ENCODE measurements at regions not wholly inside any gene's neighbourhood (a gene's known extent, or its start where the extent isn't known, plus 50 kb on each side); places are given as distances from the start of the nearest gene placed in this dataset.

DNA sequence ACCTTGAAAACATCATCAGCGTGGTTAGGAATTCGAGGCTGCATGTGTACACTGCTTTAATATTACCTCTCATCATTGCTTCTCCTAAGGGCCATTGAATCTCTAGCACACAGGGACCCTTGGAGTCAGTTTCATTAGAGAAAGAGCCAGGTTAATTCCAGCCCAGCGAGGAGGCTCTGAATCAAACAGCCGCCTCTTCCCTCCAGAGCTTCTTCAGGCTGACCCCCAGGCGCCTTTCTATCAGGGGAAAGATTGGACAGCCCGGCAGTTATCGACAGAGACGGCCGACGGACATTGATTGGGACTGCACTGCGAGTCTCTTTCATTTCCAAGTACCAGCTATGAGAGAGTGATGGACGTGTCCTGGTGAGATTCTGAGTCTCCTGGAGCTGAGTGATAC is 159.2 kb downstream of the ANKRD60 start:
- DNase-seq (ENCODE audit: low read depth) = no peak

DNA sequence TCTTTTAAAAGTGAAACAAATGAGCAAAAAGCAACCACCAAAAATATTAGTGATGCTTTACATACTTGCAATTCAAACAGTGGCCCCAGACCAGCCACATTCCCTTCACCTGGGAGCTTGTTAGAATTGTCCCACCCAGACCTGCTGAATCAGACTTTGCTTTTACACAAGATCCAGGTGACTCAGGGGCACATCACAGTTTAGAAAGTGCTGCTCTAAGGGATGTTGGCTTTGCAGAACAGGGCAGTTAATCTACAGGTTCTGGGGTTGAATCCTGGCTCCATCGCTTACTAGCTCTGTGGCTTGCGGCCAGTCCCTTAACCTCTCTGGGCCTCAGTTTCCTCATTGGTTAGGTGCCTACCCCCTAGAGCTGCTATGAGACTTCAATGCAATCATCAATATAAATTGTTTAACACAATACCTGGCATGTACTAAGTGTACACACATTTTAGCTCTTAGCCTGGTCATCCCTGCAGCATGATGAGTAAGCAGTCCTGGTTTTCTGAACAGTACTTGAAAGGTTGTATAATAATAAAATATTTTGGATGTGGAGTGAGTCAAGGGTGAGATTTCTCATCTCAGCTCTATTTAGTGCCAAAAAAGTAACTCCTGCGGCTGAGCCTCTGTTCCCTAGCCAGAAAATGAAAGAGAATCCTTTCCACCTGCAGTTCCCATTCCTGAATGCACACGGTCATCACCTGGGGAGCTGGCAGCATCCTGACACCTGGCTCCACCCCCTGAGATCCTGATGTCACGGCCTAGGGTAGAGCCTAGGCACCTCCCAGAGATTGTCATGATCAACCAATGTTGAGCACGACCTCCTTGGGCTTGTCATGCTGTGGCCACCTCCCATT is 162.7 kb downstream of the ANKRD60 start:
- DNase-seq (ENCODE audit: low read depth) = peak; percentile 78

DNA sequence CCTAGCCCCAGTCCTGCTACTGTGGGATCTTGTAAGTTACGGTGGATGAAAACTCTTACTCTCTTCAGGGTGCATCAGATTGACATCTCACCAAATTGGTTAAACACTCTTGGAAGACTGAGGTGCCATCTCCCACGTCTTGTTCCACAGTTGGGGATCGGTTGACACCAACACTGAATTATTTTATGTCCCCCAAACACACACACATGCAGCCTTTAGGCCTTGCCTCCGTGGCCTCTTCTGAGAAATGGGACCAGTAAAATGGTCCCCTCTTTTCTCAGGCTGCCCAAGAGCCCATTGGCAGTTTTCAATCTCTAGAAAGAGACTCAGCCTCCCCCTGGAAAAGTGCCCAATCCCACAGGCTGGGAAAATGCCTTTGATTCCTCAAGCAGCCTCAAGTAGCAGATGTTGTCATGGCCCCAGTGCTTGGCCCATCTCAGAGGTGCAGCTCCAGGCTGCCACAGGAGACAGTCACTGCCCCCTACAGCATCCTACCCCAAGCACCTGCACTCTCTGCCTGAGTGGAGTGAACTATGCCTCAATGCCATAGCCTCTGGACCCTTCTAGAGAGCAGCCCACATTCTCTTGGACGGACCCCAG is 163.9 kb downstream of the ANKRD60 start:
- DNase-seq (ENCODE audit: low read depth) = peak; percentile 44

DNA sequence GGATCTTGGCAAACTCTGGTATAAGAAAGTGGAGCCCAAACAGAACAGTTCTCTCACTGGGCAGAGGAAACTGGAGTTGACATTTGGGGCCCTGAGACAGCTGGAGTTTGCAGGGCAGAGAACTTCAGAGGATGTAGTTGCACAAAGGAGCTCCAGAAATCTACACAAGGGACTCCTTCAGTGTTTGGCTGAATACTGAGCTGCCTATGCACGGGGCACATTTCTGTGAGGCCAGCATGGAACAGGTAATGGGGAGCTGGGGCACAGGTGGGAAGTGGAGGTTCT is 169.3 kb downstream of the ANKRD60 start:
- DNase-seq (ENCODE audit: low read depth) = no peak

DNA sequence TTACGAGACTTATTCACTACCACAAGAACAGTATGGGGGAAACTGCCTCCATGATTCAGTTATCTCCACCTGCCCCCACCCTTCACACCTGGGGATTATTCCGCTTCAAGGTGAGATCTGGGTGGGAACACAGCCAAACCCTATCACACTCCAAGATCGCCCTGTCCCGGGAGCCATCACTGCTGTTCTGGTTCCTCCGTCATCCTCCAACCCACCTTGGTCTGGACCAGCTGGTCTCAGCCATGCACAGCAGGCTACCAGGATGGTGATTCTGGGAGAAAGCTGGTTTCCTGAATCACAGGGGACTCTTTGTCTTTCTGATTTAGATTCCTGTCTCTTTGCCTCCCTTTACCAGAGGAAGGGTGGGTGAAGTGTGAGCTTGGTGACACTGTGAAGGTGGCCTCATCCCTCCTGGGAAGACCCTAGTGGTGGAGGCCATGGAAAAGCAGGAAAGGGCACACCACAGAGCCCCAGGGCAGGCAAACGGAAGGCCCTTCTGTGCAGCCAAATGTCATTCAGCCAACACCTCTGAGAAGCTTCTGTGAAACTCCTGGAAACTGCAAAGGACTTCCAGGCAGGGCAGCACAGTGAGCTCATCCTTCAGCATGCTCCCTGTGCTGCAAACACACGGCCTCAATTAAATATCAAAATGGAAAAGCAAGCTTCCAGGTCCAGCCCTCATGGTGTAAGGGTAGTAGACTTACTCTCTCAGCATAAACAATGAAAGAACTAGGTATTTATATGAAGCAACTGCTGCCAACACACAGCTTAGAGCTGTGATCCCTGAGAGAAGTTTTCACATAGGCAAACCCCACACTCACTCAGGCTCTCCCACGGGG is 169.8 kb downstream of the ANKRD60 start:
- no peak for DNase-seq (ENCODE audit: low read depth)

DNA sequence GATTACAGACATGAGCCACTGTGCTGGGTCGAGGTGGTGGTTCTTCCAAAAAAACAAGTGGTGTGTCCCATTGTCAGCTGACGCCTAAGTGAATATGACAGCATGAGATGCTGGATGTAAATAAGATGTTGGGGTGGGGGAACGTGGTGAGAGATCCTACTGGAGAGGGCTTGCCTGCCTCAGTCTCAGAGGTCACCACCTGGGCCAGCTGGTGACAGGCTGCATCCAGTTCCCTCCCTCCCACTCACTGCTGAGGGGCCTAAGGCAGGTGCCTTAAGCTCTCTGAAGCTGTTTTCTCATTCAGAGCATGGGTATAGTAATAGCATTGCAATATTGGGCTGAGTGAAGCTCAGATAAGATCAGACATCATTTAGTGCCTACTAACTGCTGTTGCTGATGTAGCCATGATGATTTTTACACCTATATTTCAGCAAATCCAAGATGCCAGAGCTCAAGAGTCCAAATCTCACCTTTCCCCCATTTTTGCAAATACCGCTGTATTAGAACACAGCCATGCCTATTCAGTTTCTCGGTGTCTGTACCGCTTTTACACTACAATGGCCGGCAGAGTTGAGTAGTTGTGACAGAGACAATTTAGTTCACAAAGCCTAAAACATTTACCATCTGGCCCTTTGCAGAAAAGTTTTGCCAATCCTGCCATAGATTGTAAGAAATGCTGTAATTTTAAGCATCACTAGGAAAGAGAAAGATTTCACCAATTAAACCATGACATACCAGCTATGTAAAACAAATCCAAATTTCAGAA is 171.3 kb downstream of the ANKRD60 start:
- DNase-seq (ENCODE audit: low read depth) = no peak

DNA sequence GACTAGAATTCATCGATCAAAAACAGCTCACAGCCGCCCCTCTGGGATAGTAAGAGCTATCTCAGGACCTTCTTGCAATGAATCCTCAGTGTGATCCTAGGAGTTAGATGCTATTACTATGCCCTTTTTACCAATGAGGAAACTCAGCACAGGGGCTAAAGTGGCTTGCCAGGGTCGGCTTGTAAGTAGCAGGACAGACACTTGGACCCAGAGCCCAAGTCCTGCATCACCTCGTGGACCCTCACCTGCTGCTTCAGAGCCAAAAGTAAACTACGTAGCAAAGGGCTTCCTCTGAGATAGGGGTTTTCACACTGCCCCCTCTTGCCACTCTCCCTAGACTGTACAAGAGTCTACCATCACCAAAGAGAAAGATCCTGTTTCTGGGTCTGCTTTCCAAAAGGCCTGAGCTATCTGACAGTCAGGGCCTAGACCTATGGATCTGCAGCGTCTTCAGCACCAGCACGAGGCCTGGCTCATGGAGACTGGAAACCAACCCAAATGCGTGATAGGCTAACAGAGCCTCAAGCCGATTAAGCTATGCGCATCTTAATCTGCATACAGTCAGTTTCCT is 172.3 kb downstream of the ANKRD60 start:
- no peak for DNase-seq (ENCODE audit: low read depth)

DNA sequence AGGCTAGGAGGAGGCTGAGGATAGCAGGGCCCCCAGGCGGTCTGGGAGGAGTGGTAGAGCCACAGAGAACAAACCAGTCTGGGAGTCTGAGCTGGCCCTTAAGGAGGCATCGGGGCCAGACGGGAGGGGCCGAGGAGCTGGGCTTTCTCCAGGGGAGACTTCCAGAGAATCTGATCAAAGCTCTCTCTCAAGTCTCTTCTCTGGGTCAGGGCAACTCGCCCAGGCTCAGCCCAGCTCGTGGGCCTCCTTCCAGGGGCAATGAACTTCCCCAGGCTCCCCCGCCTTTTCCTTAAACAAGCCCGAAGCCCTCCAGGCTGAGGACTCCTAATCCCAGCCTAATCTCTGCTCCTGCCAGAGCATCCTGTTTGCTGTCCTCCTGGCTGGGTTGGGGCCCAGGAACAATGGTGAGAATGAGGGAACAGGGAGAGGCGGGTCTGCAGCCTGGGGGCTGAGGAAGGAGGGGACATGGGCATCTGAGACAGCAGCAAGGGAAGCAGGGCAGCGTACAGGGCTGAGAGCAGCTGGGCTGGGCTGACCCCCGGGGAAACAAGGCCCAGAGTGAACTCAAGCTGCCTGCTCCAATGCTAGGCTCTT is 173.6 kb downstream of the ANKRD60 start:
- peak; percentile 27 for DNase-seq (ENCODE audit: low read depth)

DNA sequence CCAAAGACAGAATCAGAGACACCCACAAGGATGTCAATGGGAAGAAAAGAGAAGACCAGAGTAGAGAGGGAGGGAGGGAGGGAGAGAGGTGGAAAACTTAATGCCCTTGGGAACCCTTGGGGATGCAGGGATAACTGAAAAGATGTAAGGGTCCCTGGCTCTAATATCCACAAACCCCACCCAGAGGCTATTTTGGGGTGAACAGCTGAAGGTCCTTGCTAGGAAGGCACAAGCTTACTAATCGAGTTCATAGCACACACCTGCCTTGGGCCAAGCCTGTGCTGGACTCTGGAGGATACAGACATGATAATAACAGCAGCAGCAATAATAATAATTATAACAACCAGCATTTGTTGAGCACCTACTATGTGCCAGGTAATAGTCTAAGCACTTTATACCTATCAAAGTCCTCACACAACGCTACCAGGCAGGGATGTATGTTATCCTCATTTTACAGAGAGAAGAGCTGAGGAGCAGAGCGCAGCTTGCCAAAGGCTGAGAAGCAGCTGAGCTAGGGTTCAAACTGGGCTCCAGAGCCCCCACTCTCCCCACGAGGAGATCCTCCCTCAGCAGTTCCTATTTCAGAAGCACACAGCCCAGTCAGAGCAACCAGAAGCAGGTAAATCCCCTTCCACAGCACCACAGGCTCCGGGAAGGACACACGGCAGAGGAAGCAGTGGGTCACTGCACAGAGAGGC is 174.2 kb downstream of the ANKRD60 start:
- DNase-seq (ENCODE audit: low read depth) = no peak

DNA sequence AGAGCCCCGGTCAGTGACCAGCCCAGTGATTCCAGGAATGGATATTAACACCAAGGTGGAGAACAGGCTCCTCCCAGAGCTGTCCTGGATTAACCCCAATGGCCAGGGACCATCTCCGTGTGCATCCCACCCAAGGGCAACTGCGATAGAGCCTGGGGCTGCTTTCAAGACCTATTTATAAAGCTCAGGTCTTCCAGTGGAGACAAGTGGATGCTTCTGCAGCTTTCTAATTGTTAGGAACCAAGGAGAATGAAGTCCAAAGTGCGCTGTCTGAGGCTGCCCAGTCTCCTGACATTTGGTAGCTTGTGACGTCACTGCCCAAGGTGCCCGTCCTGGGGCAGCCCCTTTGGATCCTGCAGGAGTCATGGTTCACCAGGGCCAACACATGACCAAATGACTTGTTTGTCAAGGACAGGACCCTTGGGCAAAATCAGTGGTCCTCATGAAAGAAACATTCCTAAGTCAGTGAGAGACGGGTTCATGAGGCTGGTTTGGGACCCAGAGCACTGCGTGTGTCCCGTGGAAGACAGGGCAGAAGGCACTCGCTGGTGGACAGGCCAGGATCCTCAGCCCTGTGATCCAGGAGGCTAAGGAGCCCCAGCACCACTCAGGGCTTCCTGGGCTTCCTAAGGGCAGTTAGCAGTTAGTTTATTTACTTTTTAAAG is 174.9 kb downstream of the ANKRD60 start:
- DNase-seq (ENCODE audit: low read depth) = no peak

DNA sequence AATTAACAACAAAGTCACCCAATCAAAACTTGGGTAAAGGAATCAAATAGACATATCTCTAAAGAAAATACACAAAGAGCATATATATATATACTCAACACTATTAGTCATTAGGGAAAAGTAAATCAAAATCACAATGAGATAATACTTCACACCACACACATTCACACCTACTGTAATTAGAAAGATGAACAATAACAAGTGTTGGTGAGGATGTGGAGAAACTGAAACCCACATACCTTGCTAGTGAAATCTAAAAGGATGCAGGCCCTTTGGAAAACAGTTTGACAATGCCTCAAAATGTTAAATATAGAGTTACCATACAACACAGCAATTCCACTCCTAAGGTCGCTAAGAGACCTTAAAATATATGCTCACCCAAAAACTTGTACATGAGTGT is 177.1 kb downstream of the ANKRD60 start:
- no peak for DNase-seq (ENCODE audit: low read depth)

DNA sequence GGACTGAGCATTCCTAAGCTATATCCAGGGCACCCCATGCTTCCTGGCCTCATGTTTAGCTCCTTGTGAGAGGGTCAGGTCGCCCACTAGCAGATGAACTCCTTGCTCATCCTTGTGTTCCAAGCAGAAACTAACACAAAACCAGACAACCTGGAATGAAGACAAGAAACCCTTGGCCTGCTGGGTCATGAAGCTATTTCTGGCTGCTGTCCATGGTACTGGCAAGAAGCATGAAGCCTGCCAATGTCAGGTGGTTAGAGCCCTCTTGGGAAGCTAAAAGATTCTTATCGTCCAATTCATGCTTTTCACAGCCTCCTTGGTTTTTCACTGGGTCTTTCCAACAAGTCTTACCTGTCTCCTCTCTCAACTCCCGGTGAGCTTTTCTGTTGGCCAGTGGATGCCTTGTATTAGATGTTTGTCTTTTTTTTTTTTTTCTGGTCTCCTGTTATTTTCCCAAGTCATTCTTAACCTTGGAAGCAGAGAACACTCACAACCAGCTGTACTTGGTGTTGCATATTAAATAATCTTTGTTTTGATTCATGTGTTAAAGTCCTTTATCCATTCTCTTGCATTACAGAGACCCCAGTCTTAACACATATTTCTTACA is 180.3 kb downstream of the ANKRD60 start:
- DNase-seq (ENCODE audit: low read depth) = peak; percentile 79

DNA sequence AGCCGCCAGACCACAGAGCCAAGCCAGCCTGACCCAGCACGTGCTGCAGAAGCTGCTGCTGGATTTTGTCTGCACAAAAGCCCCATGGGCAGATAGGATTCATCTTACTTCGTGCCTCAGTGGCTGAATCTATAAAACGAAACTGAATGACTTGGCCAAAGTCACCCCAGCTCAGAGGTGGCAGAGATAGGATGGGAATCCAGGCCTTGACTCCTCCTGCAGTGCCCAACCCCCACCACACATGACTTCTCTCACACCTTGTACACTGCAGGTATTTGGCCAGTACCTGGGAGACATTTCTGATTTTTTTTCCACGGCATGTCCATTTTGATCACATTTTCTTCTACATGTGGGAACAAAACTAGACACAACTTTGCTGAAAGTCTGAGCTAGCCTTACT is 182.1 kb downstream of the ANKRD60 start:
- no peak for DNase-seq (ENCODE audit: low read depth)

DNA sequence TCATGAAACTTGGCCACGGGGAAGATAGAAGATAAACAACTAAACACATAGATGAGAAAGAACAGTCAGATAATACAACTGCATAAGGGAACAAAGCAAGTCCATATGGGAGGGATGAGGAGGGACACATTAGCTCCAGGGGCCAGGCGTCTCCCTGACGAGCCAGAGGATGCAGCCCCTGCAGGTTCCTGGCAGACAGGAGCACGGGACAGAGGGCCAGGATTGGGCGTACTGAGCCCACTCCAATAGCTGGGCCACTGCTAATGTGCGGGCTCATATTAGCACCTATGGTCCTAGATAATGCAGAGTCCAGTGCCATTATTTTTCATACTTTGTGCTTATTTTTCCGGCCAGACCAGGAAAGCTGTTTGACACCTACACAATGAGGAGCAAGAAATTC is 182.9 kb downstream of the ANKRD60 start:
- DNase-seq (ENCODE audit: low read depth) = no peak

DNA sequence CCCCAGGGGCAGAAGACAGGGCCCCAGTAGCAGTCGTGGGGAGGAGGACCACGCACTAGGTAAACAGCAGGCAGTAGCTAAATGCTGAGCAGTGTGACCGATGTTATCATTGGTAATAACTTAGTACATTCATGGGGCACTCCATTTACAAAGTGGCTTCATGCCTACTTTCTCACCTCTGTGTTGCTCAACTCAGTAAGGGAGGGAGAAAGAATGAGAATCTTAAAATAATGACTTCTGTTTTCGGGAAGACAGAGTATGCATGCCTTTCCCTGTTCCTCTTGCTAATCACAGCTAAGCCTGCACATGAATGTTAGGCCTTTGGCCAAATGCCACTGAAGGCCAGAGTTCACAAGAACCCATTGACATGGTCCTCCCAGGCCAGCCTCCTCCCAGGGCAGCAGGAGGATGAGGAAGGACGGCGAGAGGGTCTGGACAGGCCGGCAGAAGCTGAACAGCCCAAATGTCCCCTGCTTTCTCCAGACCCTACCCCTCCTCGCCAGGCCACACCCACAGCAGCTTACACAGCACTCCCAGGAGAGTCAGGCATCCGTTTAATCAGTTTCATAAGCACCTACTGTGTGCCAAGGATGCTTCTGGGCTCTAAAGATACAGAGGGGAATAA is 183.4 kb downstream of the ANKRD60 start:
- no peak for DNase-seq (ENCODE audit: low read depth)

DNA sequence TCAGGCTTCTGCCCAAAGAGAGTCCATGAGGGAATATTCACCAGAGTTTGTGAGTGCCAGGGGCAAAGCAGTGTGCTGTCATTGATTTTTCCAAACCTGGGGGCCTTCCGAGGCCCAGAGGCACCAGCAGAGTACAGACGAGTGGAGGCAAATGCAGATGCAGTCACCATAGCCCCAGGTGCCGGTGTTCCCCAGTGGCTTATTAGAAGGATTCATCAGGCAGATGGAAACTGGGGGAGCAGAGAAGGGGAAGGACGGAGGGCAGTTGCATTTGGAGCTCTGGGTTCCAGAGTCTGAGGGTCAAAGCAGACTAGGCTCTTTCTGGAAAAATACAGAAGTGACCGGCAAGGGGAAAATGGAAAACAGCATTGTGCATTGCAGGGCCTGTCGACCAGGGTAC is 184.2 kb downstream of the ANKRD60 start:
- DNase-seq (ENCODE audit: low read depth) = no peak

DNA sequence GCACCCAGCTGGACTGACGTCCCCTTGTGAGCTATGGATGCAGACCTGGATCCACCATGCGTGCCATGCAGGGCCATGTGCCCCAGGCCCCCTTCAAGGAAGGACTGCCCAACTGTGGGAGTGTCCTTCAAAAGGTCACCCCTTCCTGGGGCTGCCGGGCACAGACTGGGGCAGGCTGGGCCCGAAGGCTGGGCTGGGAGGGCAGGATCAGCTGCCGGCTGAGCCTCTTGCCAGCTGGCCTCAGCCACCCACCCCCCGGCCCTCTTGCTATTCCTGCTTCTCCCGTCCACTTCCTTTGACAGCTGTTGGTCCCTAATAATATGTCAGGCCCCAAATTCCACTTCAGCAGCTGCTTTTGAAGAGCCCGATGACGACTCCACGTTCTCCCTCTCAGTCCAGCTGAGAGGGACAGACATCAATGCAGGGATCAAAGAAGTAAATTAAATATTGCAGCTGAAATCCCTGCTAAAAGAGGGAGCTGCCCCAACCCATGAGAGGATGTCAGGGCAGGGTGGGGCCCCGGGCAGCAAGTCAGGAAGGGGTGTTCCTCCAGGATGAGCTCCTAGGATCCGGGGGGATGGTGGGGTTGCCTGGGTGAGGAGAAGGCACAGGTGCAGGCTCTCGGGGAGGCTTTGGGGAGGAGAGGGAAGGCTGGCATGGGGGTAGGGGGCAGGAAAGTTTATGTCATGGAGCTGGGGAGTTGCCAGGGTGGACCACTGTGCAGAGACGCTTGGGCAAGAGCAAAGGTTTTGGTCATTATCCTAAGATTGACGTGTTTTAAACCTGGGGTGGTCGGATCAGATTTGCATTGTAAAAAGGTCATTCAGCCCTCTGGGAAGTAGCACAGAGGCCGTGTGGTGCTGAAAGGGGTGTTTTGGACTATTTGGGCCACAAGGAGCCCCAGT is 185.0 kb downstream of the ANKRD60 start:
- no peak for DNase-seq (ENCODE audit: low read depth)

DNA sequence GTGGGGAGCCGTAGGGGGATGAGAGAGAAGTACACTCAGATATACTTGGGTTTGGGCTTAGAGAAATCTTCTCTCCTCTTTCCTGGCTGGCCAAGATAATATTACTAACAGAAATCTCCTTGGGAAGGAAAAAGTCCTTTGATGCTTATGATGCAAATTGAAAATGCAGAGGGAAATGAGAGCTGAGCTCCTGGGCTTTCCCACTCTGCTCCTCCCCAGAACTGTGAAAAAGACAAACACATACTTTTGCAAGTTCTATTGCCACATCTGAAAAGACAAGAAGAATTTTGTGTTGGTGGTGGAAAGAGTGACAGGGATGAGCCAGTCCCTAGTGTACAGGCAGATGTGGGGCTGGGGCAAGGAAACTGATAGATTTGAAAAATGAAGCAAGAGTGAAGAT is 185.9 kb downstream of the ANKRD60 start:
- no peak for DNase-seq (ENCODE audit: low read depth)

Data from M059J (cell line).